ENCODE measurements at regions not wholly inside any gene's neighbourhood (a gene's known extent, or its start where the extent isn't known, plus 50 kb on each side); places are given as distances from the start of the nearest gene placed in this dataset.

DNA sequence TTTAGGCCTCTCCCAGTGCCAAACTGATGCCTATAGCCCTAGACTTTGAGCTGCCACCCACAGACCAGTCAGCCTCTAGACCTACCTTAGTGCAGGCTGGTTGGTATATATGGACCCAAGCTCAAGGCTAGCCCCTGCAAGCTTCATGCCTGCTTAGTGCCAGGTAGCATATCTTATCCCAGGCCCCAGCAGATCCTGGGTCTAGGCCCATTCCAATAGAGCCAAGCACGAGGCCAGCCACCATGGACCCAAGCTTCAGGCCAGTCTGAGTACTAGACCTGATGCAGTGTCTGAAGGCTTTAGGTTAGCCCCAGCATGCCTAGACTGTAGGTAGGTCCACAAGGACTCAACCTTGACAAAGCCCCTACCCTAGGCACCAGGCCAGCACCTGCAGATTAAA lies 1081.7 kb downstream of the JRKL start:
- TF ChIP-seq, protein P1, sequence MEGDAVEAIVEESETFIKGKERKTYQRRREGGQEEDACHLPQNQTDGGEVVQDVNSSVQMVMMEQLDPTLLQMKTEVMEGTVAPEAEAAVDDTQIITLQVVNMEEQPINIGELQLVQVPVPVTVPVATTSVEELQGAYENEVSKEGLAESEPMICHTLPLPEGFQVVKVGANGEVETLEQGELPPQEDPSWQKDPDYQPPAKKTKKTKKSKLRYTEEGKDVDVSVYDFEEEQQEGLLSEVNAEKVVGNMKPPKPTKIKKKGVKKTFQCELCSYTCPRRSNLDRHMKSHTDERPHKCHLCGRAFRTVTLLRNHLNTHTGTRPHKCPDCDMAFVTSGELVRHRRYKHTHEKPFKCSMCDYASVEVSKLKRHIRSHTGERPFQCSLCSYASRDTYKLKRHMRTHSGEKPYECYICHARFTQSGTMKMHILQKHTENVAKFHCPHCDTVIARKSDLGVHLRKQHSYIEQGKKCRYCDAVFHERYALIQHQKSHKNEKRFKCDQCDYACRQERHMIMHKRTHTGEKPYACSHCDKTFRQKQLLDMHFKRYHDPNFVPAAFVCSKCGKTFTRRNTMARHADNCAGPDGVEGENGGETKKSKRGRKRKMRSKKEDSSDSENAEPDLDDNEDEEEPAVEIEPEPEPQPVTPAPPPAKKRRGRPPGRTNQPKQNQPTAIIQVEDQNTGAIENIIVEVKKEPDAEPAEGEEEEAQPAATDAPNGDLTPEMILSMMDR (IDR thresholded peaks at IDR 0.05; ENCODE audit: low read depth, low read length) = no peak
- TF ChIP-seq MYC (IDR thresholded peaks at IDR 0.05; ENCODE audit: low read depth, low read length) = no peak
- no peak for TF ChIP-seq POLR2A (IDR thresholded peaks at IDR 0.05; ENCODE audit: extremely low read depth, insufficient read length)
- TF ChIP-seq MAX (IDR thresholded peaks at IDR 0.05; ENCODE audit: low read depth, low read length) = no peak
- H3K4me3 ChIP-seq (ENCODE audit: low read depth, low read length) = no peak overlapping the region
- DNase-seq (ENCODE audit: low read depth) = no peak

GRCh38 chr11:97487387-97487786 lies 1097.6 kb downstream of the JRKL start:
- TF ChIP-seq MYC (IDR thresholded peaks at IDR 0.05; ENCODE audit: low read depth, low read length) (no peak), MAX (IDR thresholded peaks at IDR 0.05; ENCODE audit: low read depth, low read length) (no peak), POLR2A (IDR thresholded peaks at IDR 0.05; ENCODE audit: extremely low read depth, insufficient read length) (no peak)
- TF ChIP-seq, protein P1 (IDR thresholded peaks at IDR 0.05; ENCODE audit: low read depth, low read length) = no peak
- H3K4me3 ChIP-seq (ENCODE audit: low read depth, low read length) = no peak overlapping the region
- no peak for DNase-seq (ENCODE audit: low read depth)

GRCh38 chr11:97498891-97499290 lies 1109.1 kb downstream of the JRKL start:
- no peak overlapping the region for H3K4me3 ChIP-seq (ENCODE audit: low read depth, low read length)
- no peak for DNase-seq (ENCODE audit: low read depth)
- TF ChIP-seq, protein P1 (IDR thresholded peaks at IDR 0.05; ENCODE audit: low read depth, low read length) = no peak
- TF ChIP-seq MAX (IDR thresholded peaks at IDR 0.05; ENCODE audit: low read depth, low read length) (no peak), POLR2A (IDR thresholded peaks at IDR 0.05; ENCODE audit: extremely low read depth, insufficient read length) (no peak), MYC (IDR thresholded peaks at IDR 0.05; ENCODE audit: low read depth, low read length) (no peak)

- no peak for DNase-seq (ENCODE audit: low read depth)
- no peak overlapping the region for H3K4me3 ChIP-seq (ENCODE audit: low read depth, low read length)
- TF ChIP-seq MYC (IDR thresholded peaks at IDR 0.05; ENCODE audit: low read depth, low read length) = no peak
- no peak for TF ChIP-seq MAX (IDR thresholded peaks at IDR 0.05; ENCODE audit: low read depth, low read length)
- no peak for TF ChIP-seq POLR2A (IDR thresholded peaks at IDR 0.05; ENCODE audit: extremely low read depth, insufficient read length)
- TF ChIP-seq, protein P1 (IDR thresholded peaks at IDR 0.05; ENCODE audit: low read depth, low read length) = no peak
Measured at GRCh38 chr11:97502201-97502600, 1112.4 kb downstream of the JRKL start.

DNA sequence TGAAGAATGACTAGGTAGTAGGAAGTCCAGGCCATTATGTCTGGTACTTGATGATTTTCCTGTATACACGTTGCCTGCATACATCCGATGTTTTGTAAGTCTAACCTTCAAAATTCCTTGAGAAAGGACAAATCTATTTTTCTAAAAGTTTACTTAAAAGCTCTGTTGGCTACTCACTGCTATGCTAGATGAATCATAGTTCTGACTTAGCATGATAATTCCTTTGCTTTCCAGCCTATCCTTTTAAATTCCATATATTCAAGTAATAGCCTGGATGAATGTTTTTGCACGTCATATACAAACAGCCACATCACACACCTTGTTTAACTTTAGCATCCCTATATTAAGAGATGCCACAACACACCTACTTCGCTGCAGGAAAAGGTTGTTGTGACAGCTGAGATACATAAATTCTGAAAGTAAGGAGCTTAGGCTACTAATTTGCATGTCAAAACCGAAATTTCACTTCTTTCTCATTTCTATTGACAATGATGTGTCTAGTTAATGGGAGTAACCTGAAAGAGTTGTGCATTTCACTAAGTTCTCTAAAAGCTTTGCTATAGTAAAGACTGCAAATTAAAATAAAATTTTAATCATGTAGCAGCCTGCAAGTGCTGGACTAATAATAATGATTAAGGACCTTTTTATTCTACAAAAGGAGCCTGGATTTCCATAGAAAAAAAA lies 1116.4 kb downstream of the JRKL start:
- no peak for TF ChIP-seq POLR2A (IDR thresholded peaks at IDR 0.05; ENCODE audit: extremely low read depth, insufficient read length)
- TF ChIP-seq MYC (IDR thresholded peaks at IDR 0.05; ENCODE audit: low read depth, low read length) = no peak
- TF ChIP-seq, protein P1 (IDR thresholded peaks at IDR 0.05; ENCODE audit: low read depth, low read length) = no peak
- no peak for TF ChIP-seq MAX (IDR thresholded peaks at IDR 0.05; ENCODE audit: low read depth, low read length)
- no peak for DNase-seq (ENCODE audit: low read depth)
- no peak overlapping the region for H3K4me3 ChIP-seq (ENCODE audit: low read depth, low read length)

Data from NB4 (cell line).